ENCODE measurements at regions not wholly inside any gene's neighbourhood (a gene's known extent, or its start where the extent isn't known, plus 50 kb on each side); places are given as distances from the start of the nearest gene placed in this dataset.

- TF ChIP-seq CTCF (conservative IDR thresholded peaks at IDR 0.05; ENCODE audit: low read depth, low read length) (peak; percentile 68), EZH2 (IDR thresholded peaks at IDR 0.05; ENCODE audit: borderline replicate concordance, low read depth, low read length, poor library complexity, severe bottlenecking) (no peak)
Observed at GRCh38 chr5:122704247-122705036, 70.4 kb upstream of the SNX2 start.
